ENCODE measurements at regions not wholly inside any gene's neighbourhood (a gene's known extent, or its start where the extent isn't known, plus 50 kb on each side); places are given as distances from the start of the nearest gene placed in this dataset.

GRCh38 chr6:159099961-159100360 lies 55.2 kb upstream of the TAGAP start:
- no peak for DNase-seq (ENCODE audit: low read depth in 2 of 2)

- DNase-seq (ENCODE audit: low read depth in 2 of 2) = no peak
Observed at GRCh38 chr6:159099276-159099675, 54.5 kb upstream of the TAGAP start.

DNA sequence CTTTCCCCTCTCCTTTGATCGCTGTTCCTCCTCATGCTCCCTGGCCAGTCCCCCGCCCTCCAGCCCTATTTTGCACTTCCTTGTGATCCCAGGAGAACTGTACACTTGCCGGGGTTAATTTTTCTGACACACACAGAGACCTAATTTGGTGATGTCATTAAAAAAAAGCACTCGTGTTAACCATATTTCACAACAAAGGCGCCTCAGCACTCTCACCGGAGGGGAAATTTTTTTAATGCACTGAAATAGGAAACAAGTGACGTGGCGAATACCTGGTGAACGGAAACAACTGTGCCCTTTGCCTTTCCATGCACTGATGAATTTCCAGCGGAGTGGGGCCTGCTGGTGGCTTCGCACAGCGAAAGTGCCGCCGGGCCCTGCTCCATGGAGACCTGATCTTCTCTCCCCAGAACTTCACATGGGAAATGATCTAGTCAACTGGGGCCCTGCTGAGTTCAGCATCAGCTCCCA lies 53.9 kb upstream of the TAGAP start:
- DNase-seq (ENCODE audit: low read depth in 2 of 2) = peak; percentile 41 to 64

DNA sequence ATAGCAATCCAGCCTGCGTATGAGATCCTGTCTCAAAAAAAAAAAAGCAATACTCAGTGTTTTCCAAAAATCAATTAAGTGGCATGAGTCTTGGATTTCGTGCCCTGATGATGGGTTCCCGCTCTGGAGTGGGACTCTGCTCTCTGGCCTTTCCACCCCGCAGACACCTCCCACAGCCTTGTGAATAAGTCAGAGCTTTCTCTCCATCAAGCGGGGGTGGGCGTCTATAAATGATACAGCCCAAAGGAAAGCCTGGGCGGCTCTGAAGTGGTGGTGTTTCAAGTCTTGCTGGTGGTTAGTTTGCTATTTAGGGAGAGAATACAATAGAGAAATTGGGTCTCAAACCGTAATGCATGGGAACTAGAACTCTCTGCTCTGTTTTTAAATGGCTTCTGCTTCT lies 52.5 kb upstream of the TAGAP start:
- peak; percentile 30 to 68 for DNase-seq (ENCODE audit: low read depth in 2 of 2)

DNA sequence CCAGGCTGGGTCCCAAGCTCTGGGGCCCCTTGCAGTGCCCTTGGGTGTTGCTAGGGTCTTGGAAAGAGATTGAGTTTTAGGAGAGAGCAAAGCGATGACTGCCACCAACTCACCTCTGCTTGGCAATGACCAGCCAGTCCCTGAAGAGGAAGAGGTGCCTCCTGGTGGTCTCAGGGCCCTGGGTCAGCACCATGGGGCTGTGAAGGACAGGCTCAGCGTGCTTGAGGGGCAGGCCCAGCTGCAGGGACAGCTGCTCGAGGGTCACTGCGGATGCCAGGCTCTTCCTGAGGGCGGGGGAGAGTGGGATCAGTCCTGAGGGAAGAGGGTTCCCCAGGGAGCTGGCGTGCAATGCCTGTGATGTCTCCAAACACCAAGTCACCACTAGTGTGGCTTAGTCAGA lies 50.8 kb upstream of the TAGAP start:
- DNase-seq (ENCODE audit: low read depth in 2 of 2) = no peak

- DNase-seq (ENCODE audit: low read depth in 2 of 2) = no peak
Observed at GRCh38 chr6:159094444-159095252, 49.9 kb upstream of the TAGAP start.

All from stimulated activated CD8-positive, alpha-beta memory T cell treated with anti-CD3 and anti-CD28 coated beads, Interleukin-15, amount 100 ng/mL, for 4 hours (primary cell).